Inflammatory macrophage (primary cell): ENCODE measurements at regions not wholly inside any gene's neighbourhood (a gene's known extent, or its start where the extent isn't known, plus 50 kb on each side); places are given as distances from the start of the nearest gene placed in this dataset.
A peak's percentile ranks its signal among the peaks of the same experiment; 100 is the strongest.
"Not testable (repeated sequence)": the region's sequence is repeated elsewhere in the genome, so short reads cannot be mapped to it uniquely, and the experiment has no call there.

Source experiments
- DNase-seq, 2 donors: peaks; one replicate each; pipeline ENCODE4 v3.0.0-alpha.2; 2020 to 2022

DNA sequence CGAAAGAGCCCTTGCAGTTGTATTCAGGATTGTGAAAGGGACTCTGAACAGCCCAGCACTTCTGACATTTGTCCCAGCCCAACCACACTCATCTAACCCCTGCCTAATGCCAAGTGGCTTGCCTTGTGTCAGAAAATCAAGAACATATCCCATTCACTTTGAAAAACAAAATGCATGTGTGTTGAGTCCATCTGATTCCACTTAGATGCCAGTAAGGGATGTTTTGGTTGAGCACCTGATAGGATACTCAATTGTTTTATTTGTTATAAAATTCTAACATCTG lies 776.8 kb downstream of the BCL11A start:
- DNase-seq: no peak

DNA sequence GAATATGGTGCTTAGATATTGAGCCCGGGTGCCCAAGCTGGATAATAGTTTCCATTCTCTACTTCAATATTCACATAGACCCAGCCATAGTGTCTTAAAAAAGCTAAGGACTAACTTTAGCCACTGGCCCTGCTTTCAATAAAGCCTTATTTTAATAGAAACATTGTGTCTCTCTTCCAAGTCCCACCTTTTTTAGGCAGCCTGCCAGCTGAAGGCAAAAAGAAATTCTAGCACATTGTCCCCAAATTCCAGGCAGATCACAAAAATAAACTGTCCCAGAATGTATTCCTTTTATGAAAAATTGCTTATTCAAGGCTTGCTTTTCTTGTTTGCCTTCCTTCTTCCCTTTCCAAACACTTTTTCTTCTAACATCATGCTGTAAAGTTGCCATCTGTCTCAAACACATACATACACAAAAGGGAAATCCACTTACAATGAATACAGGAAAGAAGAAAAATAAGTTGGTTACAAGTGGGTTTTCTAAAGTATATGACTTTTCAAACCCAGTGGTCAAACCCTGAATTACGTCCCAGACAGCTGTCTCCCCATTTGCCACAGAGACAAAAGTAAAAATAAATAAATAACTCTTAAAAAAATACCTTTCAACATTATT lies 778.5 kb downstream of the BCL11A start:
- DNase-seq: no peak

DNA sequence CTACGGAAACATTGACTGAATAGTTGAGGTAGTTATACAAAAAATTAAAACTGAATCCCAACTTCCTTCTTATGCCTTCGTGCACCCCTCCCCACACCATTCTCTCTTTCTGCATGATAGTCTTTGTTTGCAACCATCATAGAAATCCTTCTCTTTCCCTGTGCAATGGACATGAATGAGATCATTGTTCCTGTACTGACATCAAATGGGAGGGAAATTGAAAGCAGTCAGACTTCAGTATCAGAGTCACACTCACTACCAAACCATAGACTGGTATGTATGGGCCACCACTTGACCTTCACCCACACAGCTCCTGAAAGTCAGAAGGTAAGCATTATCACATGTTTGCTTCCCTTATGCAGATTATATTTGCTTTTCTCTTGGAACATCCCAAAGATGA lies 782.8 kb downstream of the BCL11A start:
- no peak for DNase-seq

DNA sequence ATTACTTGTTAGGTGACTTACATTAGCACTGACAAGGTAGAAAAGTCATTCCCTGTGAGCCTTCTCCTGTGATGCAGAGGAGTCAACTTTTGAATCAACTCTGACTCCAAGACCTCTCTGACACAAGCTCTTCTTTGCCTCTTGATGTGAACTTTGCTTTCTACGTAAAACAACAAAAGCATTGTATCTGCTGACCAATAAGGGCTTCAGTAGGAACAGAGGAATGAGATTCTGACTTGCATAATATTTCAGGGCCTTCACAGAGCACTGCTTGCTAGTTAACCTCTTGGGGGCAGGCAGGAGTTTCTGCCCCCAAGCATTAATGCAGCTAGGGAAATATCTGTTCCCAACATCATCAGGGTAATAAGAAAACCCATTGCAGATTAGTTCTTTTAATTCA lies 791.5 kb downstream of the BCL11A start:
- DNase-seq: no peak

DNA sequence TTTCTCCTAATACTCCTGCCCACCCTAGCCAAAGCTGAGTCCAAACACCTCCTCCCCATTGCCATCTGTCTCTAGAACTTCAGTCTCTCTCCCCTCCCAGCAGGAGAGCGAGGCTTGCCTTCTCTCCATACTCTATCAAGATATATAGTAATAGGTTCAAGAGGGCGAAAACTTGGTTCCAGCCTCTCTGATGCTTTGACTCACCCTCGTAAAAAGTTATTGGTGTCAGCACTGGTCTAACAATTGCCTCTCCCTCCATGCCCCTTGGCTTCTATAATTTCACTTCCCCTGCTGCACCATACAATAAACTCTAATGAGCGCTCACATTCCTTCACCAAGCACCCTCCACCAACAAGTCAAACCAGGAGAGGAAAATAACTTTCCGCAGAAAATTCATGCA lies 797.3 kb downstream of the BCL11A start:
- no peak for DNase-seq

DNA sequence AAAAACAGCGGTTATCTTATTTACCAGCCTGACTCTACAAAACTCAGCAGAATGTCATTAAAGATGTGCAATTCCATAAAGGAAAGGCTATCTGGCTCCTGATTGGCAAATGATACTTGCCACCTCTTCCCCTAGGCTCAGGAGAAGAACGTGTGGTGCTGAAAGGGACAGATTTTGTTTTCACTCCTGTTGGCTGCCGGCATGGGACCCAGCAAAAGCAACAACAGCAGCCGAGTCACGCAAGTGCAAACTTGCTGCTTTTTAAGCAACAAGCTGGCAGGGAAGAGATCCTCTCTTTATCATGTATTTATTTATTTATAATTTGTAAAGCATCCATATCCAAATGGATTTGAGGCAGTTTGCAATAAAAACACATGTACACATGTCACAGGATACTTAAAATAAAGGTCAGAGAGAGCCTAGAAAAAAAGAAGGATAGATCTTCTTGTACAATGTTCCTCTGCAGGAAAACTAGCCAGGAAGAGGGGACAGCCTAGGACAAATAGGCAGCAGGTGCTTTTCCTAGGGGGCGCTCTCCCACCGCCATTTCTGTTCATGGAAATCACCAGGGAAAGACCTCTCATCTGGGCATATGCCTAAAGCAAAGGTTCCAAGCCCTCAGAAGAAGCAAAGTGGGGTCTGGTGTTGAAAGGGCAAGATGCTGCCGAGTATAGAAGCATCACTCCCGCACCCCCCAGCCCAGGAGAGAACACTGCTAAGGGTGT lies 799.3 kb downstream of the BCL11A start:
- no peak for DNase-seq

DNA sequence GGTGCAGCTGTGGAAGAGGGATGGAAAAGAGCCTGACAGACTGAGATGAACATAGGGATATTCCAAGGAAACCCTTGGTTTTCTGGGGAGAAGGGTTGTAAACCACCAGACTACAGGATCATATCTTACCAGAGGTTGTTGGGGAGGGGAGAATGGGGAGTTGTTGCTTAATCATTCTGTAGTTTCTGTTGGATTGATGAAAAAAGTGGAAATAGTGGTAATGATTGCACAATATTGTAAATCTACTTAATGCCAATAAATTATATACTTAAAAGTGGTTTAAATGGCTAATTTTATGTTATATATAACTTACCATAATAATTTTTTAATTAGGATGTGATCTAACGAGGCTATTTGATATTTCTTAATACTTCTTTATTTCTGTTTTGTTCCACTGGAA lies 800.9 kb downstream of the BCL11A start:
- DNase-seq: peak in 1 of 2 donors; percentile 23

DNA sequence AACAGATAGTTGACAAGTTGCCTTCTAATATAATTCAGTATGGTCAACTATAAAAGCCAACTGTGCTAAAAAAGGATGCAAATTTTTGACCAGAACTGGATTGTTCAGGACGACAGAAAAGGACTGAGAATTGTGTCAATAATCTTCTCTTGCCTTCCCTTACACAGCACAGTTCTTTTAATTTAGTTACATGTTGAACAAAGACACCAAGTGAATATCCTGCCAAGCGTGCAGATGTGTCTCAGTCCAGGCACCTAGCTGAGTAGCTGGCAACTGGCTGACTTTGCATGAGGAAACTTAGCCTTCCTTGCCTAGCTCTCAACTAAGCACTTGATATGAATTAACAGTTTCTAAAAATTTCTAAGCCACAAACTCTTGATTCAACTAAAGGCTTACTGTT lies 801.4 kb downstream of the BCL11A start:
- no peak for DNase-seq

DNA sequence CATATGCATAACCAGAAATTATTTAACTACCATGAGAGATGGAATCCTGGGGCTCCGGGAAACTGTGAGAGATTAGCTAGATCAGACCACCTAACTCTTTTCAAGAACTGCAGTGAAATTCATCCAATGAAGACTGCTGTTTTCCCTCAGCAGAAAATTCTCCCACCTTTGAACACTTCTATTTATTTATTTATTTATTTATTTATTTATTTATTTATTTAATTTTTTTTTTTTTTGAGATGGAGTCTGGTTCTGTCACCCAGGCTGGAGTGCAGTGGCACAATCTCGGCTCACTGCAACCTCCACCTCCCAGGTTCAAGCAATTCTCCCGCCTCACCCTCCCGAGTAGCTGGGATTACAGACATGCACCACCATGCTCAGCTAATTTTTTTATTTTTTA lies 802.2 kb downstream of the BCL11A start:
- DNase-seq: not testable (repeated sequence)

DNA sequence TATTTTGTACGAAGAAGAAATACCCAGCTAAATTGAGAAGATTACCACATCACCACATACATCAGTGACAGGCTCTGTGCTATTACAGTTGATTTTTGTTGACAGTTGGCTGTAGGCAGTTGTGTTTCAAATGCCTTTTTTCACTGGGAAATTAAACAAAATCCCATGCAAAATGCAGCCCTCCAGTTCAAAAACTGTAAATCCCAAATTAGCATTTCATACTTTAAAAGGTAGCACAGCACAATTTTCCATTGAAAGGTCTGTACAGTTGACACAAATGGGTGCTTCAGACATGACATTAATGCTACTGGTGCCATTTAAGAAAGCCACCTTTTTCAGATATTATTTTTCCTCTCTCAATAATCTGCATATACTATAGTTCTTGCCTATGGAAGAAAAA lies 807.2 kb downstream of the BCL11A start:
- no peak for DNase-seq

DNA sequence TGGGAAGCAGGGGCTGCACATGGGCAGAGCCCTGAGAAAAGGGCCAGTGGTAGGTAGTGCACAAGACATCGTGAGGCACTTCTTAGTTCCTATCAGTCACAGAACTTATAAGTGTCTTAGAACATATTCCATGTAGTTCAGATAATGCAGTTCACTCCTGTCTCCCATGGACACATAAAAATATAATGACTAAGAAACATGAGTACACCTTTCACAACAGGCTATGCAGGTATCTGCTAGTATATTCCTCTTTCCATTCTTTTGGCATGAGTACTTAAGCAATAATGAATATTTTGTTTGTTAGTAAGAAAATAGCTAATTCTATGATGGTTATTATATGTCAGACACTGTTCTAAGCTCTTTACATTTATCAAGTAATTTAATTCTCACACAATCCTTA lies 808.4 kb downstream of the BCL11A start:
- no peak for DNase-seq

DNA sequence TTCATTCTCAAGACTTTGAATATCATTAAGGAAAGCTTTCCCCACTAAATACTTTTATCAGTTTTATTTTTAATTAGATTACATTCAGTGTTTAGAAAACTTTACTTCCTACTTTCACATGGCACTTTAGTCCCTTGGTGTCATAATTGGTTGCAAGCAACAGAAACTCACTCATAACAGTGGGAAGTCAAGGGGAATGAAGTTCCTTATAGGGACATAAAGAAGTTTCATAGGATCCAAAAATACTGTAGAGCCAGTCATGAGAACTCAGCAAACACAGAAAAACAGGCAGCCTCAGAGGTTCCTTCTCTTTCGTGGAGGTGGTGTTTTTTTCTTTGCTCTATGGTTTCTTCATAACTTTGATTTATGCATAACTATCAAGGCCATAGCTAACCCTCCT lies 809.0 kb downstream of the BCL11A start:
- peak; percentile 80 to 82 for DNase-seq

DNA sequence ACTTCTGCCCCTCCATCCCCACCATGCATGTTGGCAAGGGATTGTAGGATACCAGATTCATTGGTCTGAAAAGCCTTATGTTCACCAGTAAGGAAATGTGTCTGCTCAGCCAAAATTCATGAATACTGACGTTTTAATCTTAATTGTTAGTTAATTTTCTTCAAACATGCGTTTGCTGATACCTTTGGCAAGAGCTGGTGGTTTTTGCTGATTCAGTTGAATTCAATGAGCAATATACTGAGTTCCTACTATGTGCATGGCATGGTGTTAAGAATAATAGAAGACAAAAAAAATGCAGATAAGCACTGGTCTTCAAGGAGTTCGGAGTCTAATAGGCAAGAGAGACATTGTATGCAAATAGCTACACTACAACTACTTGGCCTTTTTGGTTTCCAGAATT lies 811.6 kb downstream of the BCL11A start:
- no peak for DNase-seq

DNA sequence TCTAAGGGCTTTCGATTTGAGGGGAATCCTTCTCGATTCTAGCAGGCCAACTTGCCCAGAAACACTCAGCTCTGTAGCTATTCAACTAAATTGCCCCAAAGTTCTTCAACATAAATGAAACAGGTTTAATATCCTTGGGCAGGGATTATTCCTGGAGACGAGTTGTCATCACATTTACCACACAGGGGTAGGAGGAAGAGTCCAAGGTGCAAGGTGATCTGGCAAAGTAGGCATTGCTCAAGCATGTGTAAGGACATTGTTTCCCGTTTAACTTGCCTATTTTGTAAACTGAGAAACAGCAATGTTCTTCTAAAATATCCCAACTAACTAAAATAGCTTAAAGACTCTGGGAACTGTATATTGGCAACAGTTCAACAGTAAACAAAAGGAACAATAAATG lies 814.3 kb downstream of the BCL11A start:
- DNase-seq: no peak

DNA sequence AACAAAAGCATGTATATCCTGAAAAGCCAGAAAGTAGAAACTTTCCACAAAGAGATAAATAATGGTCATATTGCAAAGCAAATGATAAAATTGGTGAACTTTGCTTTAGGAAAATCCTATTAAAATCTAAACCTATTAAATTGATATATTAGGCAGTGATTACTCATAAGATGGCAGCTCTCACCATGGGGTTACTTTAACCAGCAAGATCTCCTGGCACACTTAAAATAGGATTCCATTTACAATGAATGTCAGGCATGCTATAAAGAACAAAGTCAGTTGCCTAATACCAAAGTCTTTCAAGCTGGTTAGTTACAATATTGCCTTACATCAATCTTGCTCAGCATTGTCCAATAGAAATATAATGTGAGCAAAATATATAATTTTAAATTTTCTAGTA lies 816.2 kb downstream of the BCL11A start:
- DNase-seq: no peak

DNA sequence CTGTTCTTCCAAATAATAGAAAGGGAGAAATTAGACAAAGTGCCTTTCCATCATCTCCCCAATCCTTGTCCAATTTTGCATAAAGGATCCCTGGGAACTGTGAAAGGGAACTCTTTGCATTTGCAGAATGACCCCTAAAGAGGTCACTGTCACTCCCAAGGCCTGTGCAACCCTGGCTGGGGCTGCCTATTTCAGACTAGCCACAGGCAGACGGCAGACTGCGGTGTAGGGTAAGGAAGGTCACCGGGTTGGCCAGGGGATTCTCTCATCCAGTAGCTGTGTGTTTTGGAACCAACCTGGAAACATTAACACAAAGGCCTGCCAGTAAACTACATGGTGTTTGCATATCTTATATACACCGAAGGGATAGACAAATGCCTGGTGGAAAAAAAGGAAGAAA lies 818.7 kb downstream of the BCL11A start:
- peak in 1 of 2 donors; percentile 13 for DNase-seq

DNA sequence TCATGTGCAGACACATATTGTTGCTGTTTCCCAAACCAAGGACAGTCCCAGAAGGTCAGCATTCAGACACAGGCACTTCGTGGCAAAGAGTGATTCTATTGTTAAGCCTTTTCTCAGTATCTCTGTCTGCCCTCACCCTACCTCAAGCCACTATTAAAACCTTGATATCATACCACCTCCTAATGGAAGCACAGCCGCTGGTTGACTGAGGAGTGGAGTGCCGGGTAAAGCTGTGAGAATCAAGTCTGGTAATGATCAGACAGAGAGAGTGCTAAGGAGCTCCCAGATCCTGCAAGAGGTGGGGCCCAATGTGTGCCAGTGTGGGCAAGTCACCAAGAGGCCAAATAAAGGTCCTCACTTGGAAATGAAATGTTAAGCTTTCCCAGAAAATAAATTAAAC lies 819.5 kb downstream of the BCL11A start:
- DNase-seq: no peak

DNA sequence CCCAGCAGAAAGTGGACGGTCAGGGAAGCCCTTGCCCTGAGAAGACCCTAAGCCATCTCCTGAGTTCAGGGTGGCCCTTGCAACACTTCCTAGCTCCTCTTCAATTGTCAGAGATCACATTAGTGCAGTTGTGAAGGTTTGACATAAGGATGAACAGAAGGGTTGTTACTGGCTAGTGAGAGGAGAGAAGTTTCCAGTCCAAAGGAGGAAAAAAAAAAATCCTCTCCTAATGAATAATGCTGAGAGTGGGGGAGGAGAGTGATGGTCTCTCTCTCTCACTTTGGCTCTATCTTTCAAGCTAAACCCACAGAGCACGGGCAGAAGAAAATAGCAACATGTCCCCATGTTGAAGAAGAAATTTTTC lies 819.9 kb downstream of the BCL11A start:
- DNase-seq: no peak

DNA sequence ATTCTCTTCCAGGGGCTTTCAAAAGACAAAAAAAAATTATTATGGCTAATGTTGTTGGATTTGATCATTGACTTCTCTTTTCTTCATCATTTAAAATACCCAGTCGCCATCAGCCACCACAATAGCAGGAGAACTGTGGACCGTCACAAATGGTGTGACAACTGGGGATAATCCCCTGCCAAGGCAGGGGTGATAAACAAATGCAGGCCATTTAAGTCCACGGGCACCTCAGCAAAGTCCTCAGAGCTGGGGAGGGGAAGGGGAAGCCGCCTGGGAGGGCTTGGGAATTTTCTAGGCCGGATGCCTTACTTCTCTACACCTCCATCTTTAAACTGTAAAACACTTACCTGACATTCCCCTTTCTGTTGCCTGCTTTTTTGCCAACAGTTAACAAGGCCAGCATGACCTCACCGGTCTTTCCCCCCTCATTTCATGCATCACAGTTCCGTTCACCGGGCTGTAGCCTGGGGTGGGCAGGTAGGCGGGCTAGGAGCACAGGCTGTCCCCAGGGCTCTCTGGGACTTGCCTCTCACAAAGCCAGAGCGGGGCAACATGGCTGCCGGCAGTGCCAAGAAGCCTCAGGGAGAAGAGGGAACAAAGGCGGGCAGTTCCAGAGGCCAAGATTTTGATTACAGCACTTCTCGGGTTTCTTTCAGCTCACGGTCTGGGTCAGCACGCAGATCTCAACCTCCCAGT lies 820.4 kb downstream of the BCL11A start:
- no peak for DNase-seq

DNA sequence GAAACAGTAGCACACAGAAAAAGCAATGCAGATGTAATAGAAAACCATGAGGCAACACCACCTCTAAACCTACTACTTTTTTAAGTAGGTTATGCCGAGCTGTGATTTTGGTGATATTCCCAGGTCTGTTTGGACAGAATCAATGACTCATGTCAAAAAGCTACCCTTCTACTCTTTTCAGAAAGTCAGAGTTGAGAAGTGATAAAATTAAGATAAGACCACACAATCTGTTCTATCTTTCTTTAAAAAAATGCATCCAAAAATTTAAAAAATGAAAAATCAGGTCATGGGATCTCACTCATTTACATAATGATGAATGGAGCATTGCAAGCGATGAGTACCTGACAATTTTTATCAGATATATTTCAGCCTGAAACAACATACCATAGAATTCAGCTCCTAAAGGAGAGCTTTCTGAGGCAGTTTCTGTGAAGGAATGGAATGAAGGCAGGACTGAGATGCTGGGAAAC lies 826.3 kb downstream of the BCL11A start:
- no peak for DNase-seq

DNA sequence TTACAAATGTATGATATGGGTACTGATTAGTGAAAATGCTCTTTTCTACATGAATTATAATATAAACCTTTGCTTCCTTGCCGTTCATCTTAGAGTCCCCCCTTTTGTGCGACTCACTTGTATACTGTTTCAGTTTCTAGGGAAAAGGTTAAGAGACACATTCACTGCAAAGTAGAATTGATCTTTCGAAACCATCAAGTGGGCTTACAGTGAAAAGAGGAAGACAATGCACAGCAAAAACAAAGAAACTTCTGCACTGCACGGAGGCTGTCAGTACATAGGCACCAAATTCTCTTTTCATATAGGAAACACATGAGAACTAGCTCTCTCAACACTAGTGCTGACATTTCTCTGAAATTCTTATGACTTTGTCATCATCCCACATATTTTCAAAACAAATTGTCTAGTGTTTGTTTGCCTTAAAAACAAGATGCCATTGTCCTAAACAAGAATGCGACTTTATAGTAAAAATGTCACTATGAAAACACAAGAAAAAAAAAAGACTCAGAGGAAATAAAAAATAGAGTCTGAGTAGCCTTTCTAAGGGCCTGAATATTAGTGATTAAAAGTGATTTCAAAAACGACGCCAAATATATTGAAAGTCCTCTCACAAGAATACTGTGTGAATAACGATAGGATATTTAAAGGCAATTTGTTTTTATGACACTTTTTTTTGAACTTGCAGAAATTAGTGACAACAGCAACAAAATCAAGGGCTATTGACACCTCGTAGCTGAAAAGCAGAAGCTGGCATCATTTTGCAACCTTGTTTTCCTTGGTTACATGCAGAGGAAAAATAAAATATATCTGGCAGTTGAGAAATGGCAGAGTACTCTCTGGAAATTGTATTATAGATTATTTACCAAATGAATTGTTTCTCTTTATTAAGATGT lies 827.0 kb downstream of the BCL11A start:
- DNase-seq: peak; percentile 87 to 90

DNA sequence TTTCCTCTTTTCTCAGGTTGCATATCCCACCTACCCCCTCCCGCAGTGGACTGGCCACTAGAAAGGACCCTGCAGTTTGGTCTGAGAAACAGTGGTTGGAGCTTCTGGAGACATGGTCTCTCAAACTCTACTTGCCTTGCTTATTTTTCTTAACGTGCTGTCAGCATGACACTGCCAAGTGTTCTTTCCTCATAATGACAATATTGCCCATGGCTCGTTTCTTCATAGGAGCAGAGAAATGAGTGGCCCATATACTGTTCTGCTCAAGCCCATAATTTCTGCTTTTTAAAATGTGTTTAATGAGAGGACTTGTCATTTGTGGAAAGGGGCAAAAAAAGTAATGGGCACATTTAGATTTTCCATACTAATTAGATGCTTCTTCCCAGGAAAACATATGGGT lies 828.7 kb downstream of the BCL11A start:
- peak; percentile 54 to 59 for DNase-seq

DNA sequence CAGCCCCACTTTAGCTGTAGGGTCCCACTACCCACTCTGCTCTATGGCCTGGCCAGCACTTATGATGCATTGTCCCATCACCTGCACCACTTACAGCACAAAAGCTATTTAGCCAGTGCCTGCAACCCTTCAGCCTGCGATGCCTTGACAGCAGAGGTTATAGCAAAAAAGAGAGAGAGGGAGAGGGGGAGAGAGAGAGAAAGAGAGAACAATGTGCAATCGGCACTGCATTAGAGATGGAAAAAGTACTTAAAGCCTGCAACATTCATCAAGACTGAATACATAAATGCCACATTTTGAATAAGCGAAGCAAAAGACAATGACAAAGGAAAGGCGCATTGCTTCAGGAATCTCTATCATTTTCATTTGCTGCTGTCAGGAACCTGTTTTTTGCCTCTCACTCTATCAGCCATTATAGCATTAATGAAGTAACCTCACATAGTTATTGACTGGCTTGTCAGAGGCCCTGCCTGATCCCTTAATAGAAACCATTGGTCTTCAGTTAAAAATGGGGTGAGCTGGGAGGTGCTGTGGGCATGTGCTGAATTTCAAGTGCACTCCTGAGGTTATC lies 833.1 kb downstream of the BCL11A start:
- DNase-seq: no peak
